Kidney (tissue), 13 donors: ENCODE measurements at regions not wholly inside any gene's neighbourhood (a gene's known extent, or its start where the extent isn't known, plus 50 kb on each side); places are given as distances from the start of the nearest gene placed in this dataset.

Source experiments
- DNase-seq, 5 donors: peaks; one replicate each; pipeline ENCODE4 v3.0.0-alpha.2; 2013 to 2020
- FAIRE-seq: peaks from 2 replicates; lab custom pipeline; 2012; peaks lifted over from hg19 to GRCh38; lab: Jason Lieb, UNC
- H3K27ac ChIP-seq, 2 donors: one replicate each; pipeline ENCODE4 v1.7.0; 2013; ENCODE audit warnings: low read depth in 2 of 2, low read length in 2 of 2, inconsistent platforms in 1 of 2
- H3K27me3 ChIP-seq: one replicate; pipeline ENCODE4 v1.7.1; 2013; ENCODE audit warnings: low read length, inconsistent platforms; ENCODE audit not compliant: control insufficient read depth, insufficient read depth
- H3K36me3 ChIP-seq, 3 donors: one replicate each; pipeline versions ENCODE4 v1.7.0 to v1.7.1; 2013; ENCODE audit warnings: low read length in 3 of 3, control low read depth in 1 of 3, inconsistent platforms in 1 of 3; ENCODE audit not compliant: insufficient read depth in 3 of 3, control insufficient read depth in 2 of 3
- H3K4me1 ChIP-seq, 3 donors: one replicate each; pipeline versions ENCODE4 v1.7.0 to v1.7.1; 2013; ENCODE audit warnings: low read length in 3 of 3, inconsistent platforms in 1 of 3, low read depth in 1 of 3; ENCODE audit not compliant: control insufficient read depth in 2 of 3, insufficient read depth in 2 of 3
- H3K4me3 ChIP-seq, 3 donors: one replicate each; pipeline versions ENCODE4 v1.7.0 to v1.8.1; 2013; ENCODE audit warnings: low read length in 3 of 3, control low read depth in 1 of 3, inconsistent platforms in 1 of 3
- H3K9ac ChIP-seq, 3 donors: one replicate each; pipeline versions ENCODE4 v1.7.0 to v1.7.1; 2013; ENCODE audit warnings: low read length in 3 of 3, control low read depth in 1 of 3, inconsistent platforms in 1 of 3
- H3K9me3 ChIP-seq, 3 donors: one replicate each; pipeline versions ENCODE4 v1.7.0 to v1.7.1; 2013; ENCODE audit warnings: low read length in 3 of 3, control low read depth in 1 of 3, inconsistent platforms in 1 of 3; ENCODE audit not compliant: control insufficient read depth in 2 of 3, insufficient read depth in 1 of 3
- CTCF ChIP-seq: IDR thresholded peaks from 3 replicates; pipeline ENCODE4 v1.5.1; 2012; ENCODE audit warnings: mild to moderate bottlenecking, moderate library complexity, borderline replicate concordance; ENCODE audit not compliant: insufficient read depth; ENCODE audit errors: extremely low read depth
- intact Hi-C: fragments of 100-400 bp; cut with DNase I; formaldehyde crosslinking; loops from one replicate; pipeline ENCODE4 v1.11.1; 2022
- donor health status: control.
- donor health status: control.
- donor health status: control.
- donor health status: control.
- donor health status: control.
- donor health status: DM: yes; HTN: yes; CAD: no.
- donor health status: Normal renal cell carcinoma (clear cell type).

DNA sequence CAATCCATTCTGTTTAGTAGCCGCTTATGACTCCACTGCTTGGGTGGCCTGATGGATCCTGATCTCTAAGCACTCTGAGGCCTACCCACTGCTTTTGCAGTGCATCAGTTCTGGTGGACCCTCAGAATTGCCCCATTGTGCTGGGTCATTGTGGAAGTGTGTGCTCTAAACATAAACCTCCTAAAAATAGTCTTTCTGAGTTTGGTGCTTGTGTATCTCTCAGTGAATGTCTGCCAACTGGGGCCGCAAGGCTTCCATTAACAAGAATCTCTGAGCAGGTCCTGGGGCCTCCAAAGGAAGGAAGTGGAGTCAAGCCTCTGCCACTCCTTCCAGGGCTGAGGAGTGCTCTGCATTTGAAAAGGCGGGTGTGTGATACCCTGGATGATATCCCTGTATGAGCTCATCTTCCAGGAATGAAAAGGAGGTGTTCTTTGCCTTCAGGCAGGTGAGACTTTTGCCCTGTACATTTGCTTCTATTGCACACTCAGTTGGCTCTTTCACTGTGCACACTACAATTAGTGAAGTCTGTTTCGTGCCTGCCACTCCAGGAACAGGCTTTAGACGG lies 80.0 kb upstream of the CACNA2D3 start:
- Histone ChIP-seq H3K27me3 (no peaks in the 10 kb centered on the region), H3K9me3 (no peaks in the 10 kb centered on the region), H3K4me3 (no peak overlapping the region), H3K9ac (no peak overlapping the region), H3K4me1 (peaks cover 0 to 7% (median 0%) of the 10 kb centered on the region in 3 donors), H3K36me3 (no peaks in the 10 kb centered on the region), H3K27ac (no peak overlapping the region)
- intact Hi-C loops = no loop called here
- no peak for TF ChIP-seq CTCF
- DNase-seq = no peak
- FAIRE-seq = no peak

GRCh38 chr3:54040476-54040875 lies 81.9 kb upstream of the CACNA2D3 start:
- H3K4me1 ChIP-seq = peaks cover 0 to 4% (median 0%) of the 10 kb centered on the region in 3 donors
- DNase-seq = no peak
- TF ChIP-seq CTCF = no peak
- H3K36me3 ChIP-seq = no peaks in the 10 kb centered on the region
- H3K4me3 ChIP-seq = no peak overlapping the region
- H3K9ac ChIP-seq = no peak overlapping the region
- H3K9me3 ChIP-seq = no peaks in the 10 kb centered on the region
- H3K27ac ChIP-seq = no peak overlapping the region
- no peaks in the 10 kb centered on the region for H3K27me3 ChIP-seq
- no peak for FAIRE-seq
- intact Hi-C loops = no loop called here

GRCh38 chr3:54038391-54038790 lies 84.0 kb upstream of the CACNA2D3 start:
- H3K27ac ChIP-seq = no peak overlapping the region
- no peak overlapping the region for H3K4me3 ChIP-seq
- FAIRE-seq (no peak), DNase-seq (no peak)
- H3K9ac ChIP-seq = no peak overlapping the region
- TF ChIP-seq CTCF = no peak
- no peaks in the 10 kb centered on the region for H3K27me3 ChIP-seq
- H3K4me1 ChIP-seq = no peaks in the 10 kb centered on the region
- H3K36me3 ChIP-seq = no peaks in the 10 kb centered on the region
- intact Hi-C loops = no loop called here
- no peaks in the 10 kb centered on the region for H3K9me3 ChIP-seq

DNA sequence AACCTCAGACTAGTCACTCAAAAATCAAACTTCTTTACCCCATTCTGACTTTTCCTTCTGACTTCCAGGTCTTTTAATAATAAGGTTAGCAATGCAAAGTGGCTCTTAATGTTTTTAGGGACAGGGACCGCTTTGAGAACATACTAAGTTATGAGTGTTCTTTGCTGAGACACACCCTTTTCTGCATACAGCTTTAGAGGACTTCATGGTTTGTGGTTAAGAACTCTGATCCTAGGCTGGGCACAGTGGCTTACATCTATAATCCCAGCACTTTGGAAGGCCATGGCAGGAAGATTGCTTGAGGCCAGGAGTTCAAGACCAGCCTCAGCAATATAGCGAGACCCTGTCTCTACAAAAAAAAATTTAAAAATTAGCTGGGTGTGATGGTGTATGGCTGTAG lies 85.8 kb upstream of the CACNA2D3 start:
- FAIRE-seq = no peak
- DNase-seq = no peak
- Histone ChIP-seq H3K9me3 (no peaks in the 10 kb centered on the region), H3K36me3 (no peaks in the 10 kb centered on the region), H3K27ac (no peak overlapping the region), H3K4me1 (no peaks in the 10 kb centered on the region), H3K4me3 (no peak overlapping the region), H3K27me3 (no peaks in the 10 kb centered on the region), H3K9ac (no peak overlapping the region)
- TF ChIP-seq CTCF = no peak
- intact Hi-C loops = no loop called here
